SK-N-SH (cell line): ENCODE measurements at regions not wholly inside any gene's neighbourhood (a gene's known extent, or its start where the extent isn't known, plus 50 kb on each side); places are given as distances from the start of the nearest gene placed in this dataset.

Source experiments
- CTCF ChIA-PET: fragments of 300-600, 350-600 bp; formaldehyde crosslinking; extraction: SDS; loops from one replicate; lab custom pipeline; 2021; lab: Yijun Ruan, JAX
- POLR2A ChIA-PET: fragments of 350-600 bp; sonication (Branson Sonifier 250); formaldehyde crosslinking; extraction: SDS; loops from one replicate; lab custom pipeline; 2020; ENCODE audit warnings: antibody characterized with exemption, inconsistent platforms; lab: Yijun Ruan, JAX
- DNase-seq: peaks from one replicate; pipeline ENCODE4 v3.0.0; 2012
- H2AFZ ChIP-seq: fragments of 200-600 bp; sonication (generic); 2 replicates; pipeline ENCODE4 v1.8.1; 2016; ENCODE audit warnings: antibody characterized with exemption, mild to moderate bottlenecking, low read depth
- H3F3A ChIP-seq: fragments of 200-600 bp; sonication (generic); replicated peaks from 2 replicates; pipeline ENCODE3; 2016; ENCODE audit warnings: antibody characterized with exemption, mild to moderate bottlenecking; ENCODE audit not compliant: insufficient read depth
- H3K27ac ChIP-seq, 2 experiments: fragments of 200-500 bp in 1 of 2; fragments of 200-600 bp in 1 of 2; sonication (Bioruptor generic) in 1 of 2; sonication (generic), shearing (Covaris generic) in 1 of 2; 2 replicates each; pipeline versions ENCODE4 v1.5.1 to v1.6.1; 2014 to 2016; ENCODE audit warnings: low read depth in 2 of 2, inconsistent platforms in 1 of 2, low read length in 1 of 2, mild to moderate bottlenecking in 1 of 2, mixed read lengths in 1 of 2
- H3K27me3 ChIP-seq: fragments of 200-600 bp; sonication (generic), shearing (Covaris generic); 2 replicates; pipeline ENCODE4 v1.6.1; 2016; ENCODE audit warnings: mixed run types; ENCODE audit not compliant: insufficient read depth
- H3K36me3 ChIP-seq, 2 experiments: fragments of 200-500 bp in 1 of 2; fragments of 200-600 bp in 1 of 2; sonication (Bioruptor generic) in 1 of 2; sonication (generic) in 1 of 2; replicated peaks in 1 of 2; 2 replicates each; pipeline versions ENCODE3 to v1.5.1; 2014 to 2016; ENCODE audit warnings: low read length in 1 of 2, mild to moderate bottlenecking in 1 of 2; ENCODE audit not compliant: insufficient read depth in 2 of 2, control insufficient read depth in 1 of 2
- H3K4me1 ChIP-seq, 2 experiments: fragments of 200-500 bp in 1 of 2; fragments of 200-600 bp in 1 of 2; sonication (Bioruptor generic) in 1 of 2; sonication (generic), shearing (Covaris generic) in 1 of 2; 2 replicates each; pipeline versions ENCODE4 v1.5.1 to v1.6.1; 2014 to 2016; ENCODE audit warnings: low read depth in 1 of 2, low read length in 1 of 2, mixed run types in 1 of 2; ENCODE audit not compliant: insufficient read depth in 2 of 2, control insufficient read depth in 1 of 2
- H3K4me2 ChIP-seq: fragments of 200-600 bp; sonication (generic), shearing (Covaris generic); 2 replicates; pipeline ENCODE4 v1.6.1; 2017; ENCODE audit warnings: mixed run types
- H3K4me3 ChIP-seq, 2 experiments: fragments of 200-500 bp in 1 of 2; fragments of 200-600 bp in 1 of 2; sonication (Bioruptor generic) in 1 of 2; sonication (generic), shearing (Covaris generic) in 1 of 2; 2 replicates each; pipeline versions ENCODE4 v1.5.1 to v1.8.1; 2014 to 2016; ENCODE audit warnings: low read depth in 2 of 2, inconsistent platforms in 1 of 2, low read length in 1 of 2, mild to moderate bottlenecking in 1 of 2, mixed read lengths in 1 of 2, moderate library complexity in 1 of 2
- H3K79me2 ChIP-seq: fragments of 200-600 bp; sonication (generic); 2 replicates; pipeline ENCODE4 v1.8.1; 2017; ENCODE audit warnings: mild to moderate bottlenecking; ENCODE audit not compliant: insufficient read depth
- H3K9ac ChIP-seq: fragments of 200-600 bp; sonication (generic); 2 replicates; pipeline ENCODE4 v1.6.1; 2017; ENCODE audit warnings: mixed run types
- H3K9me2 ChIP-seq: fragments of 200-600 bp; sonication (generic); 2 replicates; pipeline ENCODE4 v1.6.1; 2017; ENCODE audit warnings: mixed run types
- H3K9me3 ChIP-seq: fragments of 200-600 bp; sonication (generic); 2 replicates; pipeline ENCODE4 v1.6.1; 2017; ENCODE audit warnings: mixed run types, mild to moderate bottlenecking, moderate library complexity
- H4K20me1 ChIP-seq: fragments of 200-600 bp; sonication (generic); 2 replicates; pipeline ENCODE4 v1.6.1; 2017; ENCODE audit warnings: mild to moderate bottlenecking, mixed run types; ENCODE audit not compliant: insufficient read depth
- ELF1 ChIP-seq: IDR thresholded peaks from 2 replicates; pipeline ENCODE4 v1.4.0; 2012
- EP300 ChIP-seq, 2 experiments: IDR thresholded peaks; 2 replicates each; pipeline versions ENCODE4 v1.4.0 to v1.6.1; 2012; ENCODE audit warnings: borderline replicate concordance in 1 of 2, low read depth in 1 of 2, low read length in 1 of 2
- EZH2phosphoT487 ChIP-seq: fragments of 200-600 bp; sonication (generic); IDR thresholded peaks from 2 replicates; pipeline ENCODE4 v1.6.1; 2017; ENCODE audit warnings: low read depth, mixed run types, mild to moderate bottlenecking, antibody characterized with exemption, moderate library complexity, borderline replicate concordance
- FOXJ3 ChIP-seq: sonication (generic); formaldehyde crosslinking; IDR thresholded peaks from 2 replicates; pipeline ENCODE4 v1.5.1; 2020; ENCODE audit warnings: mild to moderate bottlenecking, missing genetic modification reagents
- FOXM1 ChIP-seq: IDR thresholded peaks from 2 replicates; pipeline ENCODE4 v1.4.0; 2012; ENCODE audit warnings: low read depth, mild to moderate bottlenecking
- GABPA ChIP-seq: IDR thresholded peaks from 2 replicates; pipeline ENCODE4 v1.4.0; 2012; ENCODE audit warnings: low read depth, mild to moderate bottlenecking
- GATA2 ChIP-seq: sonication (generic); formaldehyde crosslinking; IDR thresholded peaks from 2 replicates; pipeline ENCODE4 v1.5.0; 2020; ENCODE audit warnings: mild to moderate bottlenecking, missing genetic modification reagents
- MXI1 ChIP-seq: IDR thresholded peaks from 2 replicates; pipeline ENCODE4 v1.6.1; 2012; ENCODE audit warnings: mild to moderate bottlenecking, low read depth, low read length, improper control_type of control experiment
- NFIC ChIP-seq: IDR thresholded peaks from 2 replicates; pipeline ENCODE4 v1.4.0; 2012; ENCODE audit warnings: borderline replicate concordance
- PBX3 ChIP-seq: IDR thresholded peaks from 2 replicates; pipeline ENCODE4; 2012
- RAD21 ChIP-seq: IDR thresholded peaks from 2 replicates; pipeline ENCODE4 v1.6.1; 2012; ENCODE audit warnings: mild to moderate bottlenecking, low read length
- RCOR1 ChIP-seq: fragments of 150-350 bp; IDR thresholded peaks from 2 replicates; pipeline ENCODE4 v1.6.1; 2017; ENCODE audit warnings: antibody characterized with exemption, low read length
- RXRA ChIP-seq: IDR thresholded peaks from 2 replicates; pipeline ENCODE4 v1.4.0; 2012; ENCODE audit warnings: low read depth, mild to moderate bottlenecking, borderline replicate concordance
- TAF1 ChIP-seq: IDR thresholded peaks from 2 replicates; pipeline ENCODE4 v1.6.1; 2012; ENCODE audit warnings: low read depth, mild to moderate bottlenecking, low read length, moderate library complexity, borderline replicate concordance
- TEAD4 ChIP-seq: IDR thresholded peaks from 2 replicates; pipeline ENCODE4 v1.4.0; 2012; ENCODE audit warnings: mild to moderate bottlenecking, borderline replicate concordance; ENCODE audit not compliant: insufficient read depth
- USF1 ChIP-seq: IDR thresholded peaks from 2 replicates; pipeline ENCODE4 v1.4.0; 2012; ENCODE audit warnings: low read depth, borderline replicate concordance
- ZBTB33 ChIP-seq: IDR thresholded peaks from 2 replicates; pipeline ENCODE4 v1.4.0; 2012; ENCODE audit warnings: low read depth, borderline replicate concordance
- WGBS: methylation state at CpG from one replicate; pipeline ENCODE4 v1.1.6; 2017; ENCODE audit warnings: low lambda C conversion rate; 5-methylcytosine and 5-hydroxymethylcytosine counted together

- no peak for TF ChIP-seq USF1
- TF ChIP-seq GATA2, result no peak
- no peak for TF ChIP-seq MXI1
- TF ChIP-seq ELF1, result no peak
Observed at GRCh38 chr21:17915976-17916375, 96.8 kb upstream of the C21orf91 start (continued).

- Histone ChIP-seq H3K4me1 (no peaks in the 10 kb centered on the region), H2AFZ (no peak overlapping the region), H4K20me1 (no peaks in the 10 kb centered on the region), H3F3A (no peaks in the 10 kb centered on the region), H3K9ac (no peak overlapping the region), H3K9me3 (no peaks in the 10 kb centered on the region), H3K79me2 (no peaks in the 10 kb centered on the region)
- CTCF ChIA-PET, result no interaction called here
- 12% methylated on average over 3 of the region's 3 CpGs for WGBS
- no peak for TF ChIP-seq GABPA
- no peak for TF ChIP-seq EP300 (IDR thresholded peaks at IDR 0.05; ENCODE audit: borderline replicate concordance in 1 of 2, low read depth in 1 of 2, low read length in 1 of 2)
- TF ChIP-seq TEAD4, result no peak
- TF ChIP-seq EZH2phosphoT487, result no peak
- TF ChIP-seq PBX3, result no peak
- TF ChIP-seq TAF1, result no peak
- TF ChIP-seq ZBTB33, result no peak
- TF ChIP-seq NFIC, result no peak
- TF ChIP-seq ELF1, result no peak
- no peak for TF ChIP-seq RAD21
- no peak for TF ChIP-seq FOXM1
- no peak for TF ChIP-seq RXRA
- no peak for TF ChIP-seq FOXJ3 (CRISPR knock-in tag)
- no peak for TF ChIP-seq RCOR1
- TF ChIP-seq MXI1, result no peak
- TF ChIP-seq, all 33 proteins: peak for 0
- Histone ChIP-seq H3K4me3 (no peak overlapping the region), H3K27ac (no peak overlapping the region), H3K4me2 (no peak overlapping the region), H3K9me2 (no peaks in the 10 kb centered on the region), H3K27me3 (no peaks in the 10 kb centered on the region), H3K36me3 (no peaks in the 10 kb centered on the region)
- no peak for DNase-seq
- POLR2A ChIA-PET, result no interaction called here
Observed at GRCh38 chr21:17911628-17912027, 92.5 kb upstream of the C21orf91 start.
